ENCODE measurements at regions not wholly inside any gene's neighbourhood (a gene's known extent, or its start where the extent isn't known, plus 50 kb on each side); places are given as distances from the start of the nearest gene placed in this dataset.

GRCh38 chr5:68384936-68385594 lies 169.5 kb downstream of the PIK3R1 start:
- TF ChIP-seq CTCF (tag by site-specific recombination; IDR thresholded peaks at IDR 0.05) (no peak), ZNF580 (tag by site-specific recombination; IDR thresholded peaks at IDR 0.05) (no peak), ZNF214 (tag by site-specific recombination; IDR thresholded peaks at IDR 0.05; ENCODE audit: borderline replicate concordance) (no peak), YY1 (tag by site-specific recombination; IDR thresholded peaks at IDR 0.05) (no peak), ZBTB7A (tag by site-specific recombination; IDR thresholded peaks at IDR 0.05; ENCODE audit: low read depth) (no peak), ZNF777 (tag by site-specific recombination; IDR thresholded peaks at IDR 0.05; ENCODE audit: borderline replicate concordance) (no peak), ZNF350 (tag by site-specific recombination; IDR thresholded peaks at IDR 0.05) (no peak), ZNF785 (tag by site-specific recombination; IDR thresholded peaks at IDR 0.05) (no peak), ZBTB11 (tag by site-specific recombination; conservative IDR thresholded peaks at IDR 0.05; ENCODE audit: low read depth) (no peak), TRIM28 (IDR thresholded peaks at IDR 0.05; ENCODE audit: borderline replicate concordance, low read length) (no peak), ZNF426 (tag by site-specific recombination; IDR thresholded peaks at IDR 0.05) (no peak)
